Fibroblast of skin of right biceps (primary cell): ENCODE measurements at regions not wholly inside any gene's neighbourhood (a gene's known extent, or its start where the extent isn't known, plus 50 kb on each side); places are given as distances from the start of the nearest gene placed in this dataset.

Experiments
- DNase-seq: peaks from one replicate; pipeline ENCODE4 v3.0.0-alpha.2; 2013

DNA sequence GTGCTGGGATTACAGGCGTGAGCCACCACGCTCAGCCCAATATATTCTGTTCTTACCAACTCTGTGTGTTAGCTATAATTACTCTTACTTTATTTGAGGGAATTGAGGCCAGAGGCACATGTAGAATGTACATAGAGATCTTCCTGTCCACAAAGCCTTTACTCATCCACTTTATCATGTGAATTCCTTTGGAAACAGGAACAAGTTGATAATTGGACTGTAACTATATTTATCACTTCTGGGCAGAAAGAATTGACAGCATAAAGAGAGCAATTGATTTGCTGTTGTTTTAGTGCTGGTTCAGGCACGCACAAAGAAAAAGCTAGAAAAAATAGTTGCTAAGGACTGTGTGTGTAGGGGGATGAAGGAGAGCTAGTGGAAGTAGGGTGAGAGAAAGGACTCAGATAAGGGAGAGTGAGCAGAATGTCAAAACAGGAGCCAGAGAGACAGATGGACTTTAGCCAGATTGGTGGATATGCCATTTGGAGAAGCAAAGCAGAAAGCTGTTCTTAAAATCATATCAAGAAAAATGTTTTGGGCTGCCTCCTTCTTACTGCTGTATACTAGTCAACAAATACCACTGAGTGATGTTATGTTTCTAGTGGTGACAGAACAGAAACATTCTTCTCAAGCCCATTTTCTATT, 929.8 kb upstream of the CNTN5 start:
- DNase-seq, result no peak

DNA sequence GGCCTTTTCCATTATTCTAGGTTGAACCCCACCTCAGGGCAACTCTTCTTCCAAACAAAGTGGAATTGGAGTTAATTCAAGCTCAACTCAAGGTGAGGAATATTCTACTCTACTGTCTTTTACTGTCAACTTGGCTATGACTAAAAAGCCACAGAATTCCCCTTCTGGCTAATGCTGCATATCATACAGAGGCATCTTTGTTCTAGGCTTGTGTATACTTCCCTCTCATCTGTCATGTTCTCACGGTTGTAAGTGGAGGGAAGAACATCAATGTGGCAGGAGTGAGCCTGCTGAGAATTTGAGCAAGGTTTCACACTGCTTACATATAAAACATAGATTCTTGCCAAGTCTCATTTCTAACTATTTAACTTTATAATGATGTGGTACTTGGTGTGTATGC, 921.4 kb upstream of the CNTN5 start:
- no peak for DNase-seq

DNA sequence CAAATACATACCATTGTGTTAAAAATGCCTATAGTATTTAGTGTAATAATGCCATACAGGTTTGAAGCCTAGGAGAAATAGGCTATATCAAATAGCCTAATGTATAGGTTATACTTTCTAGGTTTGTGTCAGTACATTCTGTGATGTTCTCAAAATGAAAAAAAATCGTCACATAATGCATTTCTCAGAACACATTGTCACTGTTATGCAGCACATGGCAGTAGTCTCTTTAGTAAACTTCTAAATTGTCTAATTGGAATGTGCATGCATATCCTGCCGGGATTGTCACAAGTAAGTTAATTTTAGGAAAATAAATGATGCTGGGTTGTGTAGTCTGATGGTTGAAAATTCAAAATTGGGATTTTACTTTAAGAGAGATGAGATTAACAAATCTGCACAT, 920.1 kb upstream of the CNTN5 start:
- no peak for DNase-seq

DNA sequence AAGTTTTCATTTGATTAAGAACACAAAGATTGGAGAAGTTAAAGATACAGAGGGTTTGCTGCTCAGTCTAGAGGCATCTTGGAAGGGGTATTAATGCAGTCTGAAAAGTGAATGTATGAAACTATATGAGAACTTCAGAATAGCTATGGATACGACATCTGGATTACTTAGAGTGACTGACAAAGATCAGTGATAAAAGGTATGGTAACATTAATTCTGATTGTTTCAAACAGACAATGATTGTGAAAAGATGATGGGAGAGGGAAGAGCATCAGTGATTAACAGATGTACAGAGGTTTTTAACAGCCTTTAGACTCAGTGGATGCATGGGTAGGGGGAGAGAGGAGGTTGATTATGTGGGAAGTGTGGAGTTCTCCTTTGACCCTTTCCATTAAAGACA, 919.4 kb upstream of the CNTN5 start:
- DNase-seq, result no peak

- no peak for DNase-seq
Measured at GRCh38 chr11:98104249-98104648, 916.5 kb upstream of the CNTN5 start.

- no peak for DNase-seq
Measured at GRCh38 chr11:98107736-98108135, 913.0 kb upstream of the CNTN5 start.

DNA sequence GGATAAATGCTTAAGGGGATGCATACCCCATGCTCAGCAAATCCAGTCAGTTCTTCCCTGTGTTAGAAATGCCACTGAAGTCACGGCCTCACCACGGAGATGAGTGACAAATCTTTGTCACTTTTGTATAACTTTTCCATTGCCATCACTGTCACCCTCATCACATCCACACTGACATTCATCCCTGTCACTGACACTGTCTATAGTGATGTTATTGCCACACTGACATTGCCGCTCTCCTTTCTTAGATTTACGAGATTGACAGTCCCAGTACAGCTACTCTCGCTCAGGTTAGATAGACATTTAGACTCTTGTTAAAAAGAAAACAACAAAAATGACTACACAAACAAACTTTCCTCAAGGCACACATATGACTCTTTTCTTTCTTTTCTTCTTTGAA, 910.7 kb upstream of the CNTN5 start:
- DNase-seq, result no peak

GRCh38 chr11:98115873-98116272, 904.9 kb upstream of the CNTN5 start:
- no peak for DNase-seq

DNA sequence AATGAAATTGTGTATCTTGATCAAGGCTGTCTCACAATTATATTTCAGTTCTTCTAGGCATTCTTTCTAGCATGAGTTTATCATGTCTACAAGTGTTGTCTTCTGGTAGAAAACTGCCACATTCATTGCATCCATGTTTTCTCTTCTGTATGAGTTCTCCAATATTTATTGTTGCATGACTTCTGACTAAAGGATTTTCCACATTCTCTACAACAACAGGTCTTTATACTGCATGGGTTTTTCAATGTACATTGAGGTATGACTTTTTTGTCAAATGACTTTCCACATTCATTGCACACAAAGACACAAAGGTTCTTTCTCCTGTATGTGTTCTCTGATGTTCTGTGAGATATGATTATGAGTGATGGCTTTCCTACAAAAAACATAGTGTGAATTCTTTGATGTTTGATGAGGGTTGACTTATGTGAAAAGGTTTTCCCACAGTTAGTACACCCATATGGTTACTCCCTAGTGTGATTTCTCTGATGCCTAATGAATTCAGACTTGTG, 890.6 kb upstream of the CNTN5 start:
- no peak for DNase-seq

DNA sequence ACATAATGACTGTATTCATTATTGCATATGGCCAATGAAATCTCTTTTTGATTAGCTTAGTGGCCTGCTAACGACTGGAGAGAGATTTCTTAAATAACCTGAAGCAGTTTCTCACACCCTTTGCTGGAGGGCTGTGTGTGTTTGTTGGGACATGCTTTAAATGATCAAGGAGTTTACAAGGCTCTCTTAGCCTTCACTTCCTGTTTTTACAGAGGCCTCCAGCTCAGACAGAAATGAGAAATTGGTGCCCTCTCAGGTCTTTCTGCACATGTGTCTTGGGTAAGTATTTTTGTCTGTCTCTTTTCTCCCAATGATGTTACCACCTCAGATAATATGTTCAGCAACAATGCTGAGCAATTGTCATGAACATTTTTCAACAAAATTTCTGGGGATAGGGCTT, 884.4 kb upstream of the CNTN5 start:
- DNase-seq, result no peak

GRCh38 chr11:98137437-98137836, 883.3 kb upstream of the CNTN5 start:
- no peak for DNase-seq

GRCh38 chr11:98143661-98144060, 877.1 kb upstream of the CNTN5 start:
- DNase-seq, result no peak

DNA sequence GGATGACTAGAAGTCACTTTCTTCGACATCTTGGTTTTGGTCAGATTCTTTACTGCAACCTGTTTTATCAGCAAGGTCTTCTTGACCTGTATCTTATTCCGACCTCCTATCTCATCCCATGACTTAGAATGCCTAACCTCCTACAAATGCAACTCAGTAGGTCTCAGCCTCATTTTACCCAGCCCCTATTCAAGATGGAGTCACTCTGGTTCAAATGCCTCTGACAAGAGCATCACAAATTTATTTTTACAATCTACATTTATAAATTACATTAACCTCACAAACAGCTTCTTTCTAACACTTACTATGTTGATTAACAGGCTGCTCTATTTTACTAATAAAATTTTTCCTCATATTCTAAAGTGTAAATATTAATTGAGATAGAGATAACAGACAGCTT, 867.0 kb upstream of the CNTN5 start:
- no peak for DNase-seq

- DNase-seq, result no peak
Measured at GRCh38 chr11:98155696-98156095, 865.1 kb upstream of the CNTN5 start.

DNA sequence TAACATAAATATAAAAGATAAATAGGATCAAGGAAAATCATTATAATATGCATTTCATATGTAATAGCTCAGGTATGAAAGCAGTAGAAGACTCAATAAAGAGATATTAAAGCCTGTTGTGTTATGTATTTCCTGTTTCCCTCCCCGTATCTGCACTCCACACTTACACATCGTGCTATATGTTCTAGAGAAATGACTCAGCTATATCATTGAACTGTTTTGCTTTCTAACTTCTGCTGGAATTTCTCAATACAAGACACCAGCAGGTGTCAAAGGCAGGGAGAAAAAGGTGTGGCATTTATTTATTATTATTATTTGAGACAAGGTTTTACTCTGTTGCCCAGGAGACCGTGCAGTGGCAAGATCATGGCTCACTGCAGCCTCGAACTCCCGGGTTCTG, 842.8 kb upstream of the CNTN5 start:
- no peak for DNase-seq

- DNase-seq, result no peak
Measured at GRCh38 chr11:98180511-98180910, 840.2 kb upstream of the CNTN5 start.

GRCh38 chr11:98180921-98181320, 839.8 kb upstream of the CNTN5 start:
- no peak for DNase-seq

- no peak for DNase-seq
Measured at GRCh38 chr11:98183034-98183433, 837.7 kb upstream of the CNTN5 start.

DNA sequence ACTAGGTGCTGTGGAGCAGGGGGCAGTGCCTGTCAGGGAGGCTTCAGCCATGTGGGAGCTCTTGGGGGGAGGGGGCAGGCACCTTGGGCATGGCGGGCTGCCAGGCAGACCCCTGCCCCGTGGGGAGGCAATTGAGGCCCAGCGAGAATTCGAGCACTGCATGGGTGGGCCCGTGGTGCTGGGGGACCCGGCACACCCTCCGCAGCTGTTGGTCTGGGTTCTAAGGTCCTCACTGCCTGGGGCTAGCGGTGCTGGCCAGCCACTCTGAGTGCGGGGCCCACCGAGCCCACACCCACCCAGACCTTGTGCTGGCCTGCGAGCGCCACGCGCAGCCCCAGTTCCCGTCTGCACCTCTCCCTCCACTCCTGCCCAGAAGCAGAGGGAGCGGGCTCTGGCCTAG, 835.5 kb upstream of the CNTN5 start:
- no peak for DNase-seq

GRCh38 chr11:98194611-98195010, 826.1 kb upstream of the CNTN5 start:
- DNase-seq, result no peak

GRCh38 chr11:98195300-98195699, 825.4 kb upstream of the CNTN5 start:
- no peak for DNase-seq

GRCh38 chr11:98207086-98207485, 813.7 kb upstream of the CNTN5 start:
- DNase-seq, result no peak

DNA sequence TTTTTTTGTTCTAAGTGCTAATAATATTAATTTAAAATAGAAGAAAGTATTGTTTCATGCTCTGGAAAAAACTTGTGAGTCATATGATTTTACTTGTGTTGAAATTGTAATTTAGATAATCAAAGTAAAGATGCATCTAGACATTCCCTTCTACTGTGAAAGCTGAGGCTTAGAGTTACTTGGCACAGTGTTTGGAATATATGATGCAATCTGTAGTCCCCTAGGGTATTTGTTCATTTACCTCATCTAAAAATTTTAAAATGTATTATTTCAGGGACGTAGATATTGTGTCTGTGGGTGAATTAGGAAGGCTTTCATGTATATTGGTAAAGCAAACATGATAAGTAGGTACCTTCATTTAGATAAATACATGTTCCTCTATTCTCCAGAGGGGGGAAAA, 793.5 kb upstream of the CNTN5 start:
- DNase-seq, result no peak

DNA sequence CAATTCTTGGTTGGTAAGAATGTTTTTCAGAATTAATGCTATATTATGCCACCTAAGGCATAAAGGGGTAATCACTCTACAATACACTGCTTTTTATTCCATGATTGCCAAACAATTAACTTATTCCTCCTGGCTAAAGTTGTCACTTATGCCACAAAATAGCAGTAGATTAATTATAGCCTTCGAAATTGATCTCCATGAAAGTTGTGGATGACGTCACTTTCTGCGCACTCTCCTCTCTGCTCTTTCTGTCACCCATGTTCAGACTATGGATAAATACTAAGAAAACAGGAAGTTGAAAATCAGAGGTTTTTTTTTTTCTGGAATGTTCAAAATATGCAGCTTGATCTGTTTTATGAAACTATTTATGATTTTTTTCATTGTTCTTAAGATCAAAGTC, 790.1 kb upstream of the CNTN5 start:
- no peak for DNase-seq

GRCh38 chr11:98234698-98235097, 786.1 kb upstream of the CNTN5 start:
- no peak for DNase-seq

DNA sequence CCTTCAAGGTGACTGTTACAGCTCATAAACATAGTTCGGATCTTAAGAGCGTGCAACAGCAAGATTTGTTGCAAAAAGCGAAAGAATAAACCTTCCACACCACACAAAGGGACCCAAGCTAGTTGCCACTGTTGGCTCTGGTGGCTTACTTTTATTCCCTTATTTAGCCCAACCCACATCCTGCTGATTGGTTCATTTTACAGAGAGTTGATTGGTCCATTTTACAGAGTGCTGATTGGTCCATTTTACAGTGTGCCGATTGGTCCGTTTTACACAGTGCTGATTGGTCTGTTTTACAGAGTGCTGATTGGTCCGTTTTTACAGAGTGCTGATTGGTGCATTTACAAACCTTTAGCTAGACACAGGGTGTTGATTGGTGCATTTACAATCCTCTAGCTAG, 776.9 kb upstream of the CNTN5 start:
- DNase-seq, result no peak
